AG04449 (cell line): ENCODE measurements at regions not wholly inside any gene's neighbourhood (a gene's known extent, or its start where the extent isn't known, plus 50 kb on each side); places are given as distances from the start of the nearest gene placed in this dataset.

Experiments used
- CTCF ChIA-PET: fragments of 350-600 bp; formaldehyde crosslinking; extraction: SDS; loops from one replicate; lab custom pipeline; 2021; ENCODE audit warnings: antibody characterized with exemption; lab: Yijun Ruan, JAX
- POLR2A ChIA-PET: fragments of 400-600, 350-600 bp; formaldehyde crosslinking; extraction: SDS; loops from one replicate; lab custom pipeline; 2020; ENCODE audit warnings: antibody characterized with exemption, inconsistent platforms; lab: Yijun Ruan, JAX
- DNase-seq: peaks from one replicate; pipeline ENCODE4 v3.0.0-alpha.2; 2010; ENCODE audit warnings: low read depth, low spot score
- H3K4me3 ChIP-seq: 2 replicates; pipeline ENCODE4 v1.5.1; 2011; ENCODE audit warnings: low read depth, mild to moderate bottlenecking, control low read depth, low read length
- CTCF ChIP-seq: IDR thresholded peaks from one replicate; pipeline ENCODE4 v1.5.1; 2011; ENCODE audit warnings: mild to moderate bottlenecking, moderate library complexity, low read length, control low read depth, inconsistent platforms; ENCODE audit not compliant: insufficient read depth; ENCODE audit errors: missing control alignments

DNA sequence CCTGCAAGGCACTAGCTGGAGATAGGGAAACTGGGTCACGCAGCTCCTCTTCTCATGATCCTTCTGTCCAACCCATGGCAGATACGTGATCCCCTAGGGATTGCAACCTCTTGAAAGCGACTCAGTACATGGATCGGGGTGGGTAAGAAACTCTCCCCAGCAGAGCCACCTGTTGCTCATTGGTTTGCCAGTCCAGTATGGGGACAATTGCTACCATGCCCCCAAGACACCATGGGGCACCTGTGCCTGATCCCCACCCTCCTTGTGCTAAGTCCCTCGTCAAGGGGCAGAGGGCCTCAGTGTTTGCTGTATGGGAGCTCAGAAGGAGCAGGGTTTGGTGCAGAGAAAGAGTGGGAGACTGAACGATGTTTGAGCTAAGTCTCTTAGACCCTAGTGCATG is 500.9 kb downstream of the ENC1 start:
- no peak for DNase-seq
- CTCF ChIA-PET = no interaction called here
- TF ChIP-seq CTCF = no peak

GRCh38 chr5:74138721-74139120 is 501.8 kb downstream of the ENC1 start:
- no peak for DNase-seq
- TF ChIP-seq CTCF = no peak
- ChIA-PET POLR2A (no interaction called here), CTCF (no interaction called here)
- no peak overlapping the region for H3K4me3 ChIP-seq

More for the DNA sequence above, 500.9 kb downstream of the ENC1 start:
- H3K4me3 ChIP-seq = no peak overlapping the region
- POLR2A ChIA-PET = no interaction called here

- ChIA-PET CTCF (interaction anchor here (1.1 kb wide), 1 partner anchor 14 kb away, joined by 3 read pairs; no protein-coding TSS in a partner anchor), POLR2A (no interaction called here)
- DNase-seq = no peak
- no peak overlapping the region for H3K4me3 ChIP-seq
- no peak for TF ChIP-seq CTCF
Observed at GRCh38 chr5:74136276-74136825, 504.2 kb downstream of the ENC1 start.

DNA sequence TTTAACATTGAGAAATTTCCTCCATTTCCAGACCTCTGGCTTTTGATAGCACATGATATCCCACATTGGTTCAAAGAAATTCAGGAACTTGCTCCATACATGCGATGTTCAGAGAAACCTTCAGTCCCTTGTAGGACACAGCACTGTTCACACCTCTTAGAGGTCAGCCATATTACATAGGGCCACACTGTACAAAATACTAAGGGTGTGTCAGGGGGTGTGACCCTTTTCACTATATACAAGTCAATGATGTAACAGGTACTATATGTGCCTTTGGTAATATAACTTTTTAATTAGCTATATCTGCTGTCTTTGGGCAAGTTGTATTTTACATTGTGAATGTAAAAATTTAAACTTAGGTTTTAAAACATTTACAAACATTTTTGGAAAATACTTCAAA is 505.5 kb downstream of the ENC1 start:
- no peak overlapping the region for H3K4me3 ChIP-seq
- TF ChIP-seq CTCF = no peak
- DNase-seq = no peak
- ChIA-PET CTCF (interaction anchor here (1.1 kb wide), 1 partner anchor 12 kb away, joined by 3 read pairs; no protein-coding TSS in a partner anchor), POLR2A (no interaction called here)

DNA sequence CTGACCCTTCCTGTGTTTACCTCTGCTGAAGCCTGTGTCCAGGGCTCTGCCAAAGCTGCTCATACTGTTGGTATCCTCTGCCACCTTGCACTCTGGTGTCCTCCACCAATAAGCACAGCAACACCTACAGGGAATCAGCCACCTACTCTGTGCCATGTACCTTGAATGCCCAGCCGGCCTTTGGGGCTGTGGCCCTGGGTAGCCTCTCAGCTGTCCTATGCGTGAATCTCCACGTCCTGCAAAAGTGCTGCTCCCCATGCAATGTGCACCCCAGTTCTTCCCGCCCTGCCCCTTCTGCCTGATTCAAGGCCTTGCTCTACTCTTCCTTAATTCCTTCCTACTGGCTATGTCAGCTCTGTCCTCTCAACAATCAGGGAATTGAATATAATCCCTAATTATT is 506.5 kb downstream of the ARHGEF28 start:
- no peak for DNase-seq
- no peak for TF ChIP-seq CTCF
- CTCF ChIA-PET = interaction anchor here (1.1 to 1.3 kb wide), 3 partner anchors 11 to 509 kb away, joined by 3 read pairs; no protein-coding TSS in a partner anchor
- POLR2A ChIA-PET = no interaction called here
- no peak overlapping the region for H3K4me3 ChIP-seq

DNA sequence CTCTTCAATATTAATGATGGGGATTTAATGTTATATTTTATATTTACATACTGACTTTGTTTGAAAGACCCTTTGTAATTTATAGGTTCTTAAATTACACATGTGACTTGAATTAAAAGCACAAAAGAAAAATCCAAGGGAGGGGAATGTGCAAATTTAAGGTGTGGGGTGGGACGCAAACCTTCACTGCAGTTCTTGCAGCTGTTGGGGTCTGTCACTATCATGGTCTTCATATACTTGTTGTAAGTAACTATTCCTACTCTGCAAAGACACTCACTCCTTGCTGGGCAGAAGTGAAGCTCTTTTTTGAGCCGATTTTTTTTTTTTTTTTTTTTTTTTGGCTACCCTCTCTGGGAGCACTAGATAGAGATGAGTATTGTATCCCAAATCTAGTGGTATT is 505.3 kb downstream of the ARHGEF28 start:
- POLR2A ChIA-PET = no interaction called here
- TF ChIP-seq CTCF = no peak
- no peak overlapping the region for H3K4me3 ChIP-seq
- DNase-seq = no peak
- CTCF ChIA-PET = interaction anchor here (1.1 kb wide), 1 partner anchor 23 kb away, joined by 3 read pairs; no protein-coding TSS in a partner anchor
